ENCODE measurements at regions not wholly inside any gene's neighbourhood (a gene's known extent, or its start where the extent isn't known, plus 50 kb on each side); places are given as distances from the start of the nearest gene placed in this dataset.

GRCh38 chr1:82837766-82838465, 1037.2 kb downstream of the ADGRL2 start:
- Histone ChIP-seq H3K27me3 (ENCODE audit: low read length) (no peaks in the 10 kb centered on the region), H3K9ac (ENCODE audit: low read length) (no peak overlapping the region), H3K27ac (ENCODE audit: low read length) (no peak overlapping the region), H3K4me1 (ENCODE audit: low read length) (no peaks in the 10 kb centered on the region), H4K20me1 (ENCODE audit: insufficient read depth, low read depth, low read length) (no peaks in the 10 kb centered on the region), H3K4me3 (ENCODE audit: low read length) (no peak overlapping the region), H3K36me3 (ENCODE audit: insufficient read depth, low read length) (no peaks in the 10 kb centered on the region), H3K79me2 (ENCODE audit: low read length) (no peaks in the 10 kb centered on the region), H3K4me2 (ENCODE audit: low read depth, low read length, poor library complexity, severe bottlenecking) (no peak overlapping the region), H2AFZ (ENCODE audit: low read length) (no peak overlapping the region), H3K9me2 (replicated peaks; ENCODE audit: insufficient read depth, low read length) (no peaks in the 10 kb centered on the region), H3K9me3 (ENCODE audit: low read length) (no peaks in the 10 kb centered on the region; the same call in 1 of the 2 replicates)
- DNase-seq, result no peak

- Histone ChIP-seq H3K27me3 (ENCODE audit: low read length) (no peaks in the 10 kb centered on the region), H3K4me3 (ENCODE audit: low read length) (no peak overlapping the region), H3K79me2 (ENCODE audit: low read length) (no peaks in the 10 kb centered on the region), H3K9me3 (ENCODE audit: low read length) (no peaks in the 10 kb centered on the region; the same call in 1 of the 2 replicates), H3K4me2 (ENCODE audit: low read depth, low read length, poor library complexity, severe bottlenecking) (no peak overlapping the region), H3K4me1 (ENCODE audit: low read length) (no peaks in the 10 kb centered on the region), H4K20me1 (ENCODE audit: insufficient read depth, low read depth, low read length) (no peaks in the 10 kb centered on the region), H3K9ac (ENCODE audit: low read length) (no peak overlapping the region), H3K9me2 (replicated peaks; ENCODE audit: insufficient read depth, low read length) (no peaks in the 10 kb centered on the region), H3K27ac (ENCODE audit: low read length) (no peak overlapping the region), H3K36me3 (ENCODE audit: insufficient read depth, low read length) (no peaks in the 10 kb centered on the region), H2AFZ (ENCODE audit: low read length) (no peak overlapping the region)
- no peak for DNase-seq
Observed at GRCh38 chr1:82836973-82837680, 1036.4 kb downstream of the ADGRL2 start.

- Histone ChIP-seq H3K79me2 (ENCODE audit: low read length) (no peaks in the 10 kb centered on the region), H3K9ac (ENCODE audit: low read length) (no peak overlapping the region), H3K9me2 (replicated peaks; ENCODE audit: insufficient read depth, low read length) (no peaks in the 10 kb centered on the region), H4K20me1 (ENCODE audit: insufficient read depth, low read depth, low read length) (no peaks in the 10 kb centered on the region), H3K9me3 (ENCODE audit: low read length) (no peaks in the 10 kb centered on the region; the same call in 1 of the 2 replicates), H3K4me1 (ENCODE audit: low read length) (no peaks in the 10 kb centered on the region), H3K27me3 (ENCODE audit: low read length) (no peaks in the 10 kb centered on the region), H3K4me2 (ENCODE audit: low read depth, low read length, poor library complexity, severe bottlenecking) (no peak overlapping the region), H3K27ac (ENCODE audit: low read length) (no peak overlapping the region), H2AFZ (ENCODE audit: low read length) (no peak overlapping the region), H3K36me3 (ENCODE audit: insufficient read depth, low read length) (no peaks in the 10 kb centered on the region), H3K4me3 (ENCODE audit: low read length) (no peak overlapping the region)
- DNase-seq, result no peak
Observed at GRCh38 chr1:82836213-82836972, 1035.7 kb downstream of the ADGRL2 start.

DNA sequence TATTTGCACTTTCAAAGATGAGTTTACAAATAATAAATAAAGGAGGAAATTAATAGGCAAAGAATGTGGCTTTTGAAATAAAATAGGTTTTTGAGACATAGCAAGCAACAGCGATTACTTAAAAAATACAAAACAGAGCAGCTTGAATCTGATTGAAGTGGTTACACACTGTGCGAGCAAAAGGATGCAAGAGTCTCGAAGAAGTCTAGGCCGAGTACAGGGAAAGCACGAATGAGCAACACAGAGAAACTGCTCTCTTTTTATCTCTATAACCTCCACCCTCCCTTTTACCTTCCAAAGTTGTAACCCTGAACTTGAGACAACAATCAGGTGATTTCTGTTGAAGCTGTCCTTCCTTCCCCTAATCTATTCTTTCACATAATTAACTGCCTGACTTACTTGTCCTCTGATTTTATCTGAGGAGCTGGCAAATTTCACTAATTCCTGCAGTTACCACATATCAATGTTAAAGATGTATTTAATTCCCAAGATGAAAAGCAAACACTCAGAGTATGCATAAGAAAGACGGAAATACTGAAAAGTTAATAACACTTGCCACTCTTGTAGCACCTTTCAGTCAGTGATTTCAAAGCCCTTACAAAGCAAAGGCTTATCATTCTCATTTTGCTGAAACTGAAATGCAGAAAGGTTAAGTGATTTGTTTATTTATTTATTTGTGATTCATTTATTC, 1030.1 kb downstream of the ADGRL2 start:
- no peaks in the 10 kb centered on the region for H3K27me3 ChIP-seq (ENCODE audit: low read length)
- DNase-seq, result no peak
- H3K9me2 ChIP-seq (replicated peaks; ENCODE audit: insufficient read depth, low read length), result no peaks in the 10 kb centered on the region
- H3K4me1 ChIP-seq (ENCODE audit: low read length), result no peaks in the 10 kb centered on the region
- no peaks in the 10 kb centered on the region for H3K79me2 ChIP-seq (ENCODE audit: low read length)
- no peaks in the 10 kb centered on the region for H4K20me1 ChIP-seq (ENCODE audit: insufficient read depth, low read depth, low read length)
- H3K4me2 ChIP-seq (ENCODE audit: low read depth, low read length, poor library complexity, severe bottlenecking), result no peak overlapping the region
- H3K4me3 ChIP-seq (ENCODE audit: low read length), result no peak overlapping the region
- no peak overlapping the region for H3K9ac ChIP-seq (ENCODE audit: low read length)
- no peaks in the 10 kb centered on the region for H3K36me3 ChIP-seq (ENCODE audit: insufficient read depth, low read length)
- H3K9me3 ChIP-seq (ENCODE audit: low read length), result peaks cover 4% of the 10 kb centered on the region
- H3K27ac ChIP-seq (ENCODE audit: low read length), result no peak overlapping the region
- H2AFZ ChIP-seq (ENCODE audit: low read length), result no peak overlapping the region

GRCh38 chr1:82829527-82829926, 1028.8 kb downstream of the ADGRL2 start:
- Histone ChIP-seq H3K79me2 (ENCODE audit: low read length) (no peaks in the 10 kb centered on the region), H3K9me2 (replicated peaks; ENCODE audit: insufficient read depth, low read length) (no peaks in the 10 kb centered on the region), H3K9ac (ENCODE audit: low read length) (no peak overlapping the region), H3K27me3 (ENCODE audit: low read length) (no peaks in the 10 kb centered on the region), H2AFZ (ENCODE audit: low read length) (no peak overlapping the region), H3K9me3 (ENCODE audit: low read length) (peaks cover 7% of the 10 kb centered on the region), H4K20me1 (ENCODE audit: insufficient read depth, low read depth, low read length) (no peaks in the 10 kb centered on the region), H3K4me1 (ENCODE audit: low read length) (no peaks in the 10 kb centered on the region), H3K36me3 (ENCODE audit: insufficient read depth, low read length) (no peaks in the 10 kb centered on the region), H3K27ac (ENCODE audit: low read length) (no peak overlapping the region), H3K4me2 (ENCODE audit: low read depth, low read length, poor library complexity, severe bottlenecking) (no peak overlapping the region), H3K4me3 (ENCODE audit: low read length) (no peak overlapping the region)
- no peak for DNase-seq

GRCh38 chr1:82823876-82824275, 1023.1 kb downstream of the ADGRL2 start:
- H4K20me1 ChIP-seq (ENCODE audit: insufficient read depth, low read depth, low read length), result no peaks in the 10 kb centered on the region
- H3K79me2 ChIP-seq (ENCODE audit: low read length), result no peaks in the 10 kb centered on the region
- H3K36me3 ChIP-seq (ENCODE audit: insufficient read depth, low read length), result no peaks in the 10 kb centered on the region
- DNase-seq, result no peak
- no peak overlapping the region for H3K4me3 ChIP-seq (ENCODE audit: low read length)
- no peak overlapping the region for H3K9ac ChIP-seq (ENCODE audit: low read length)
- H3K4me1 ChIP-seq (ENCODE audit: low read length), result no peaks in the 10 kb centered on the region
- H3K27me3 ChIP-seq (ENCODE audit: low read length), result no peaks in the 10 kb centered on the region
- H3K9me2 ChIP-seq (replicated peaks; ENCODE audit: insufficient read depth, low read length), result no peaks in the 10 kb centered on the region
- H3K9me3 ChIP-seq (ENCODE audit: low read length), result peaks cover 3% of the 10 kb centered on the region; the same call in 1 of the 2 replicates
- H3K4me2 ChIP-seq (ENCODE audit: low read depth, low read length, poor library complexity, severe bottlenecking), result no peak overlapping the region
- no peak overlapping the region for H2AFZ ChIP-seq (ENCODE audit: low read length)
- H3K27ac ChIP-seq (ENCODE audit: low read length), result no peak overlapping the region

DNA sequence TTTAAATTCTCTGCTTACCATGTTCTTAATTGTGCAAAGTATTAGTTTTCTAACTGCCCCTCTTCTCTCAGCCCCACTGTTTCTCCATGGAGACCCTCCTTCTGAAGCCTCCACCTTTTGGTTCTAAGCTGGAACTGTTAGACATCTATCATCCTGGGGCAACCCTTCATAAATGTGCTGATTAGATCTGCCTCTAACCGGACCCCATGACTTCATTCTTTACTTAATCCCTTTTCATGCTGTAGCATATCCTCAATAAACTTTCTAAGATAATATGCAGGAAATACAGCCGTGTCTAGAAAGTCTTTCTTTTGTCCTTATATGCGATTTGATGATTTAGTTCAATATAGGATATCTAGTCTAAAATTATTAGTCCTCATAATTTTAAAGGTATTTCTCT, 1020.1 kb downstream of the ADGRL2 start:
- DNase-seq, result no peak
- Histone ChIP-seq H3K79me2 (ENCODE audit: low read length) (no peaks in the 10 kb centered on the region), H3K9me2 (replicated peaks; ENCODE audit: insufficient read depth, low read length) (no peaks in the 10 kb centered on the region), H3K36me3 (ENCODE audit: insufficient read depth, low read length) (no peaks in the 10 kb centered on the region), H3K27ac (ENCODE audit: low read length) (no peak overlapping the region), H2AFZ (ENCODE audit: low read length) (no peak overlapping the region), H3K4me1 (ENCODE audit: low read length) (no peaks in the 10 kb centered on the region), H3K4me2 (ENCODE audit: low read depth, low read length, poor library complexity, severe bottlenecking) (no peak overlapping the region), H4K20me1 (ENCODE audit: insufficient read depth, low read depth, low read length) (no peaks in the 10 kb centered on the region), H3K9me3 (ENCODE audit: low read length) (peaks cover 6% of the 10 kb centered on the region), H3K9ac (ENCODE audit: low read length) (no peak overlapping the region), H3K27me3 (ENCODE audit: low read length) (no peaks in the 10 kb centered on the region), H3K4me3 (ENCODE audit: low read length) (no peak overlapping the region)

GRCh38 chr1:82819234-82819633, 1018.5 kb downstream of the ADGRL2 start:
- DNase-seq, result no peak
- no peak overlapping the region for H3K9ac ChIP-seq (ENCODE audit: low read length)
- H3K36me3 ChIP-seq (ENCODE audit: insufficient read depth, low read length), result no peaks in the 10 kb centered on the region
- H3K79me2 ChIP-seq (ENCODE audit: low read length), result no peaks in the 10 kb centered on the region
- H4K20me1 ChIP-seq (ENCODE audit: insufficient read depth, low read depth, low read length), result no peaks in the 10 kb centered on the region
- no peak overlapping the region for H2AFZ ChIP-seq (ENCODE audit: low read length)
- no peaks in the 10 kb centered on the region for H3K9me2 ChIP-seq (replicated peaks; ENCODE audit: insufficient read depth, low read length)
- no peaks in the 10 kb centered on the region for H3K4me1 ChIP-seq (ENCODE audit: low read length)
- H3K27me3 ChIP-seq (ENCODE audit: low read length), result no peaks in the 10 kb centered on the region
- no peak overlapping the region for H3K27ac ChIP-seq (ENCODE audit: low read length)
- peaks cover 4% of the 10 kb centered on the region; the same call in 1 of the 2 replicates for H3K9me3 ChIP-seq (ENCODE audit: low read length)
- H3K4me3 ChIP-seq (ENCODE audit: low read length), result no peak overlapping the region
- H3K4me2 ChIP-seq (ENCODE audit: low read depth, low read length, poor library complexity, severe bottlenecking), result no peak overlapping the region
